GM23338 (cell line): ENCODE measurements at regions not wholly inside any gene's neighbourhood (a gene's known extent, or its start where the extent isn't known, plus 50 kb on each side); places are given as distances from the start of the nearest gene placed in this dataset.

Source experiments
- ATAC-seq: fragments of 200-7000 bp; cut with Tn5 transposase; 3 replicates; pipeline ENCODE4 v1.9.1; 2020
- DNase-seq: peaks from one replicate; pipeline ENCODE4 v3.0.0-alpha.2; 2015; ENCODE audit warnings: low spot score
- H2AFZ ChIP-seq: fragments of 200-600 bp; sonication (generic); 2 replicates; pipeline ENCODE4 v1.8.0; 2016; ENCODE audit warnings: antibody characterized with exemption, mild to moderate bottlenecking, moderate library complexity
- H3F3A ChIP-seq: fragments of 200-600 bp; sonication (generic); replicated peaks from 2 replicates; pipeline ENCODE4 v1.8.0; 2017; ENCODE audit warnings: antibody characterized with exemption, mixed run types, low read depth
- H3K27ac ChIP-seq: fragments of 200-600 bp; sonication (generic); 2 replicates; pipeline ENCODE4 v1.6.1; 2016; ENCODE audit warnings: low read depth
- H3K27me3 ChIP-seq: fragments of 200-600 bp; sonication (generic); 2 replicates; pipeline ENCODE4 v1.8.0; 2016; ENCODE audit warnings: mild to moderate bottlenecking, mixed run types, moderate library complexity; ENCODE audit not compliant: insufficient read depth
- H3K36me3 ChIP-seq: fragments of 200-600 bp; sonication (generic); 2 replicates; pipeline ENCODE4 v1.8.0; 2016; ENCODE audit warnings: mild to moderate bottlenecking; ENCODE audit not compliant: insufficient read depth
- H3K4me1 ChIP-seq: fragments of 200-600 bp; sonication (generic); 2 replicates; pipeline ENCODE4 v1.8.0; 2016; ENCODE audit warnings: mild to moderate bottlenecking, moderate library complexity; ENCODE audit not compliant: insufficient read depth
- H3K4me2 ChIP-seq: fragments of 200-600 bp; sonication (generic); 2 replicates; pipeline ENCODE4 v1.7.1; 2017; ENCODE audit warnings: mixed run types
- H3K4me3 ChIP-seq: fragments of 200-600 bp; sonication (generic); 2 replicates; pipeline ENCODE4 v1.6.1; 2016; ENCODE audit warnings: mixed run types
- H3K79me2 ChIP-seq: fragments of 200-600 bp; sonication (generic); replicated peaks from 2 replicates; pipeline ENCODE4 v1.8.0; 2017; ENCODE audit warnings: mild to moderate bottlenecking; ENCODE audit not compliant: insufficient read depth
- H3K9me2 ChIP-seq: fragments of 200-600 bp; sonication (generic); 2 replicates; pipeline ENCODE4 v1.8.0; 2017; ENCODE audit not compliant: insufficient read depth
- H4K20me1 ChIP-seq: fragments of 200-600 bp; sonication (generic); replicated peaks from 2 replicates; pipeline ENCODE4 v1.8.0; 2017; ENCODE audit warnings: mild to moderate bottlenecking; ENCODE audit not compliant: insufficient read depth
- H3K27ac Mint-ChIP-seq: 2 replicates; pipeline ENCODE4 v1.8.0; 2020; ENCODE audit warnings: inconsistent platforms, mild to moderate bottlenecking, moderate library complexity, mixed read lengths
- H3K27me3 Mint-ChIP-seq: 3 replicates; pipeline ENCODE4 v1.8.0; 2022; ENCODE audit warnings: low read depth, mild to moderate bottlenecking, moderate library complexity, mixed read lengths, inconsistent platforms; ENCODE audit not compliant: insufficient read depth, poor library complexity
- H3K36me3 Mint-ChIP-seq: 3 replicates; pipeline ENCODE4 v1.8.0; 2021; ENCODE audit warnings: low read depth, mild to moderate bottlenecking, inconsistent platforms, moderate library complexity, mixed read lengths
- H3K4me1 Mint-ChIP-seq: 3 replicates; pipeline ENCODE4 v1.8.0; 2020; ENCODE audit warnings: mild to moderate bottlenecking, inconsistent platforms, mixed read lengths
- H3K4me3 Mint-ChIP-seq: 3 replicates; pipeline ENCODE4 v1.8.0; 2021; ENCODE audit warnings: moderate library complexity, mild to moderate bottlenecking, inconsistent platforms, mixed read lengths
- H3K9me3 Mint-ChIP-seq: 3 replicates; pipeline ENCODE4 v1.8.0; 2020; ENCODE audit warnings: moderate library complexity, mild to moderate bottlenecking, inconsistent platforms, mixed read lengths
- EZH2 ChIP-seq: fragments of 200-600 bp; sonication (generic); IDR thresholded peaks from one replicate; pipeline ENCODE4 v1.8.0; 2017; ENCODE audit warnings: antibody characterized with exemption, mild to moderate bottlenecking, low read depth; ENCODE audit not compliant: unreplicated experiment
- EZH2phosphoT487 ChIP-seq: fragments of 200-600 bp; sonication (generic); IDR thresholded peaks from one replicate; pipeline ENCODE4 v1.8.1; 2018; ENCODE audit warnings: antibody characterized with exemption; ENCODE audit not compliant: unreplicated experiment
- JUNB ChIP-seq: IDR thresholded peaks from one replicate; pipeline ENCODE4 v1.6.1; 2016; ENCODE audit warnings: antibody characterized with exemption; ENCODE audit not compliant: unreplicated experiment
- NANOG ChIP-seq: IDR thresholded peaks from 2 replicates; pipeline ENCODE4 v1.6.1; 2016; ENCODE audit warnings: antibody characterized with exemption, borderline replicate concordance
- POLR2AphosphoS5 ChIP-seq: IDR thresholded peaks from 2 replicates; pipeline ENCODE4 v1.6.1; 2016; ENCODE audit warnings: antibody characterized with exemption, low read depth
- STAT1 ChIP-seq: IDR thresholded peaks from one replicate; pipeline ENCODE4 v1.6.1; 2016; ENCODE audit warnings: antibody characterized with exemption; ENCODE audit not compliant: unreplicated experiment
- ZNF114 ChIP-seq: fragments of 250-450 bp; sonication (Bioruptor Pico); IDR thresholded peaks from 2 replicates; pipeline ENCODE4 v1.5.0; 2020; ENCODE audit warnings: mild to moderate bottlenecking, moderate library complexity
- ZNF331 ChIP-seq: fragments of 250-450 bp; sonication (Bioruptor Pico); IDR thresholded peaks from 2 replicates; pipeline ENCODE4 v1.5.0; 2020; ENCODE audit warnings: low read depth, mild to moderate bottlenecking, moderate library complexity
- ZNF462 ChIP-seq: fragments of 250-450 bp; sonication (Bioruptor Pico); IDR thresholded peaks from 2 replicates; pipeline ENCODE4 v1.5.0; 2020; ENCODE audit warnings: mild to moderate bottlenecking, moderate library complexity
- TF ChIP-seq, protein P1 (sequence below): IDR thresholded peaks from one replicate; pipeline ENCODE4 v1.6.1; 2018; ENCODE audit warnings: antibody characterized with exemption; ENCODE audit not compliant: unreplicated experiment

DNA sequence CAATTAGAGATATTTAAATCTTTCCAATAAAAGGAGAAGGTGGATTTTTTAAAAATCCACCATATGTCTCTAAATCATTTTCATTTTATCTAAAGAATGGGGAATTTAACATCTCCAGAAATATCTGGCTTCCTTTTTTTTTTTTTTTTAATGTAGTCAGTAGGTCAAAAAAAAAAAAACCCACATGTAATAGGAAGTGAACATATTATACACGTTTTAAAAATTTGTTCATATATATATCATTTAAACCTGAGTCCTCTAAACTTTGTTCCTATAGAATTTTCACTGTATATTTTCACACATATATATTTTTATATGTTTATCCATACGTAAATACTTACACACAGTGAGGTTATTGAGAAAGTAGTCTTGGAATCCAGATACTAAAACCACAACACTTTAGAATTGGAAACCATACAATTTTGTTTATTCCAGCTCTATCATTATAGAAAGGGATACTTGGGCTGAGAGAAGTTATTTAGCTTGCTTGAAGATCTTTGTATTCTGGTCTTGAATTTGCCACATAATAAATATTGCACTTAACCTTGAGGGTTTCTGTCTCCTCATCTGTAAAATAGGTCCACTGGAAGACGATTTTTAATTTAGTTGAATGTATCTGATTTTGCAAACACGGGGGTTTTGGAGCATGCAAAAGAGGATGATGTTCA lies 62.1 kb upstream of the ZNF217 start:
- TF ChIP-seq ZNF462 (CRISPR knock-in tag) (no peak), EZH2 (no peak), ZNF114 (no peak), ZNF331 (CRISPR knock-in tag) (no peak), STAT1 (no peak), NANOG (no peak), JUNB (no peak), EZH2phosphoT487 (no peak), POLR2AphosphoS5 (no peak)
- TF ChIP-seq, protein P1, sequence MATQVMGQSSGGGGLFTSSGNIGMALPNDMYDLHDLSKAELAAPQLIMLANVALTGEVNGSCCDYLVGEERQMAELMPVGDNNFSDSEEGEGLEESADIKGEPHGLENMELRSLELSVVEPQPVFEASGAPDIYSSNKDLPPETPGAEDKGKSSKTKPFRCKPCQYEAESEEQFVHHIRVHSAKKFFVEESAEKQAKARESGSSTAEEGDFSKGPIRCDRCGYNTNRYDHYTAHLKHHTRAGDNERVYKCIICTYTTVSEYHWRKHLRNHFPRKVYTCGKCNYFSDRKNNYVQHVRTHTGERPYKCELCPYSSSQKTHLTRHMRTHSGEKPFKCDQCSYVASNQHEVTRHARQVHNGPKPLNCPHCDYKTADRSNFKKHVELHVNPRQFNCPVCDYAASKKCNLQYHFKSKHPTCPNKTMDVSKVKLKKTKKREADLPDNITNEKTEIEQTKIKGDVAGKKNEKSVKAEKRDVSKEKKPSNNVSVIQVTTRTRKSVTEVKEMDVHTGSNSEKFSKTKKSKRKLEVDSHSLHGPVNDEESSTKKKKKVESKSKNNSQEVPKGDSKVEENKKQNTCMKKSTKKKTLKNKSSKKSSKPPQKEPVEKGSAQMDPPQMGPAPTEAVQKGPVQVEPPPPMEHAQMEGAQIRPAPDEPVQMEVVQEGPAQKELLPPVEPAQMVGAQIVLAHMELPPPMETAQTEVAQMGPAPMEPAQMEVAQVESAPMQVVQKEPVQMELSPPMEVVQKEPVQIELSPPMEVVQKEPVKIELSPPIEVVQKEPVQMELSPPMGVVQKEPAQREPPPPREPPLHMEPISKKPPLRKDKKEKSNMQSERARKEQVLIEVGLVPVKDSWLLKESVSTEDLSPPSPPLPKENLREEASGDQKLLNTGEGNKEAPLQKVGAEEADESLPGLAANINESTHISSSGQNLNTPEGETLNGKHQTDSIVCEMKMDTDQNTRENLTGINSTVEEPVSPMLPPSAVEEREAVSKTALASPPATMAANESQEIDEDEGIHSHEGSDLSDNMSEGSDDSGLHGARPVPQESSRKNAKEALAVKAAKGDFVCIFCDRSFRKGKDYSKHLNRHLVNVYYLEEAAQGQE: no peak
- H3K9me3 Mint-ChIP-seq: no peaks in the 10 kb centered on the region
- DNase-seq (no peak), ATAC-seq (no peak)
- H3K27ac Mint-ChIP-seq: no peak overlapping the region
- peaks cover 48% of the 10 kb centered on the region for H3K4me1 Mint-ChIP-seq
- H3K27me3 Mint-ChIP-seq: no peaks in the 10 kb centered on the region
- no peak overlapping the region for H3K4me3 Mint-ChIP-seq
- Histone ChIP-seq H3K79me2 (no peaks in the 10 kb centered on the region), H3K27ac (no peak overlapping the region), H3F3A (no peaks in the 10 kb centered on the region; the same call in 1 of the 2 replicates), H3K27me3 (no peaks in the 10 kb centered on the region), H3K4me2 (no peak overlapping the region), H3K4me1 (peaks cover 44% of the 10 kb centered on the region), H3K4me3 (no peak overlapping the region), H3K9me2 (no peaks in the 10 kb centered on the region), H3K36me3 (no peaks in the 10 kb centered on the region), H2AFZ (peak overlapping the region; percentile 44; the same call in 1 of the 2 replicates), H4K20me1 (no peaks in the 10 kb centered on the region)
- no peaks in the 10 kb centered on the region for H3K36me3 Mint-ChIP-seq
